NOMO-1 (cell line): ENCODE measurements at regions not wholly inside any gene's neighbourhood (a gene's known extent, or its start where the extent isn't known, plus 50 kb on each side); places are given as distances from the start of the nearest gene placed in this dataset.
"Not testable (repeated sequence)": the region's sequence is repeated elsewhere in the genome, so short reads cannot be mapped to it uniquely, and the experiment has no call there.

ENCODE experiments used
- DNase-seq, 2 experiments: peaks; one replicate each; lab custom pipeline; 2025; ENCODE audit not compliant: unreplicated experiment in 2 of 2; lab: John Stamatoyannopoulos, UW

DNA sequence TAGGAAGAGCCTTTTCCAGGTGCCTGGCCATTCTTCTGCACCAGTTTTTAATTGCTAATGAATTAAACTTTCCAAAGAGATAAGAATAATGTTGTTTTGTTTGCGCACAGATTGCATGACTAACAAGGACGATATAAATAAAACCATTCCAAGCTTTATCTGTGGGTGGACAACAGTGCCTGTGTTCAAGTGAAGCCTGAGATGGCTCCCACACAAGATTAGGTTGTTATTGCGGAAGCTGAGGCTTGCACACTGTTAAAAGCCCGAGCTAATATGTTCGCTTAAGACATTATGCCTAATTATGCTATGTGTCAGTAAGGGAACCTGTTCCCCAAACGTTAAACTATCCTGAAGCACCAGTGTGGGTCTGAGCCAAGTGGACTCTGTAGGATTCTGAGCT lies 58.5 kb upstream of the NBPF11 start:
- not testable (repeated sequence) for DNase-seq

- not testable (repeated sequence) for DNase-seq
Observed at GRCh38 chr1:148210166-148210565, 58.1 kb upstream of the NBPF11 start.

- DNase-seq, result not testable (repeated sequence)
Observed at GRCh38 chr1:148202013-148202412, 49.9 kb upstream of the NBPF11 start.
